DND-41 (cell line): ENCODE measurements at regions not wholly inside any gene's neighbourhood (a gene's known extent, or its start where the extent isn't known, plus 50 kb on each side); places are given as distances from the start of the nearest gene placed in this dataset.

Experiments used
- ATAC-seq: fragments of 200-7000 bp; cut with Tn5 transposase; 3 replicates; pipeline ENCODE4 v1.9.1; 2021; ENCODE audit warnings: low read depth; ENCODE audit not compliant: insufficient read depth
- DNase-seq: peaks from one replicate; pipeline ENCODE4 v3.0.0-alpha.2; 2020
- H2AFZ ChIP-seq: 2 replicates; pipeline ENCODE4 v1.6.0; 2012; ENCODE audit warnings: low read depth, low read length
- H3K27ac ChIP-seq: 2 replicates; pipeline ENCODE4 v1.5.1; 2012; ENCODE audit warnings: low read length, inconsistent platforms
- H3K27me3 ChIP-seq: fragments of 200-600 bp; sonication (generic); 2 replicates; pipeline ENCODE4 v1.6.0; 2012; ENCODE audit warnings: low read length, mild to moderate bottlenecking, inconsistent platforms; ENCODE audit not compliant: insufficient read depth, poor library complexity
- H3K36me3 ChIP-seq: 2 replicates; pipeline ENCODE4 v1.5.1; 2012; ENCODE audit warnings: low read length, inconsistent platforms; ENCODE audit not compliant: insufficient read depth
- H3K4me1 ChIP-seq: 2 replicates; pipeline ENCODE4 v1.5.1; 2012; ENCODE audit warnings: mild to moderate bottlenecking, low read length; ENCODE audit not compliant: insufficient read depth
- H3K4me2 ChIP-seq: 2 replicates; pipeline ENCODE4 v1.6.0; 2012; ENCODE audit warnings: mild to moderate bottlenecking, moderate library complexity, low read length, inconsistent platforms; ENCODE audit not compliant: insufficient read depth
- H3K4me3 ChIP-seq, 2 experiments: fragments of 200-600 bp in 1 of 2; shearing (Covaris generic) in 1 of 2; 2 replicates each; pipeline ENCODE4 v1.5.1; 2012 to 2016; ENCODE audit warnings: inconsistent platforms in 2 of 2, low read length in 2 of 2, mild to moderate bottlenecking in 2 of 2, low read depth in 1 of 2, moderate library complexity in 1 of 2
- H3K79me2 ChIP-seq: 2 replicates; pipeline ENCODE4 v1.6.0; 2012; ENCODE audit warnings: low read length, inconsistent platforms; ENCODE audit not compliant: insufficient read depth
- H3K9ac ChIP-seq: 2 replicates; pipeline ENCODE4 v1.6.0; 2012; ENCODE audit warnings: low read depth, mild to moderate bottlenecking, inconsistent platforms, low read length, moderate library complexity
- H3K9me3 ChIP-seq: 2 replicates; pipeline ENCODE4 v1.5.1; 2012; ENCODE audit warnings: low read length, moderate library complexity, mild to moderate bottlenecking, inconsistent platforms; ENCODE audit not compliant: insufficient read depth, severe bottlenecking
- H4K20me1 ChIP-seq: 2 replicates; pipeline ENCODE4 v1.6.0; 2012; ENCODE audit warnings: low read length; ENCODE audit not compliant: insufficient read depth
- EZH2 ChIP-seq: IDR thresholded peaks from 3 replicates; pipeline ENCODE4 v1.6.1; 2012; ENCODE audit warnings: borderline replicate concordance, low read depth, mild to moderate bottlenecking, moderate library complexity, low read length, inconsistent platforms; ENCODE audit not compliant: severe bottlenecking
- TF ChIP-seq, protein P1 (sequence below): IDR thresholded peaks from 2 replicates; pipeline ENCODE4 v1.5.1; 2012; ENCODE audit warnings: borderline replicate concordance, low read length, moderate library complexity, mild to moderate bottlenecking; ENCODE audit not compliant: poor library complexity, severe bottlenecking; ENCODE audit errors: extremely low read depth

DNA sequence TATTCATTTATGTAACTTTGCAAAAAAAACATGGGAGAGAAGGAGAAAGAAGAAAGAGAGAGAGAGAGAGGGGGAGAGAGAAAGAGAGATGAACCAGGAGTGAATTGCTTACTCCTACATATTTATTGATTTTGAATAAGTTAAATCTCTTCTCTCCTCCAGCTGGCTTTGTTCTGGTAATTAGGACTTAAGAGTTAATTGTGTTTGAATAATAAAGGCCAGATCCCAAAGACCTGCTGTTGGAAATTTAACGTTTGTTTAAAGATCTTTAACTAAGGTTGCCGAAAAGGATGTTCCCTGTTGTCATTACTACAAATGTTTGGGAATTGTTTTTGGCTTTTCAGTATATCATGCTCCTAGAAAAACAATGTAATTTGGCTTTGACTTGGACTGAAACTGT lies 473.0 kb downstream of the TUSC1 start:
- Histone ChIP-seq H3K9me3 (no peaks in the 10 kb centered on the region), H3K79me2 (no peaks in the 10 kb centered on the region), H3K36me3 (no peaks in the 10 kb centered on the region), H3K27me3 (no peaks in the 10 kb centered on the region), H3K4me2 (no peak overlapping the region), H3K4me1 (no peaks in the 10 kb centered on the region), H4K20me1 (no peaks in the 10 kb centered on the region), H3K4me3 (no peak overlapping the region), H3K27ac (no peak overlapping the region), H3K9ac (no peak overlapping the region), H2AFZ (no peak overlapping the region)
- ATAC-seq (no peak), DNase-seq (no peak)
- TF ChIP-seq, protein P1, sequence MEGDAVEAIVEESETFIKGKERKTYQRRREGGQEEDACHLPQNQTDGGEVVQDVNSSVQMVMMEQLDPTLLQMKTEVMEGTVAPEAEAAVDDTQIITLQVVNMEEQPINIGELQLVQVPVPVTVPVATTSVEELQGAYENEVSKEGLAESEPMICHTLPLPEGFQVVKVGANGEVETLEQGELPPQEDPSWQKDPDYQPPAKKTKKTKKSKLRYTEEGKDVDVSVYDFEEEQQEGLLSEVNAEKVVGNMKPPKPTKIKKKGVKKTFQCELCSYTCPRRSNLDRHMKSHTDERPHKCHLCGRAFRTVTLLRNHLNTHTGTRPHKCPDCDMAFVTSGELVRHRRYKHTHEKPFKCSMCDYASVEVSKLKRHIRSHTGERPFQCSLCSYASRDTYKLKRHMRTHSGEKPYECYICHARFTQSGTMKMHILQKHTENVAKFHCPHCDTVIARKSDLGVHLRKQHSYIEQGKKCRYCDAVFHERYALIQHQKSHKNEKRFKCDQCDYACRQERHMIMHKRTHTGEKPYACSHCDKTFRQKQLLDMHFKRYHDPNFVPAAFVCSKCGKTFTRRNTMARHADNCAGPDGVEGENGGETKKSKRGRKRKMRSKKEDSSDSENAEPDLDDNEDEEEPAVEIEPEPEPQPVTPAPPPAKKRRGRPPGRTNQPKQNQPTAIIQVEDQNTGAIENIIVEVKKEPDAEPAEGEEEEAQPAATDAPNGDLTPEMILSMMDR, result no peak
- TF ChIP-seq EZH2, result no peak

DNA sequence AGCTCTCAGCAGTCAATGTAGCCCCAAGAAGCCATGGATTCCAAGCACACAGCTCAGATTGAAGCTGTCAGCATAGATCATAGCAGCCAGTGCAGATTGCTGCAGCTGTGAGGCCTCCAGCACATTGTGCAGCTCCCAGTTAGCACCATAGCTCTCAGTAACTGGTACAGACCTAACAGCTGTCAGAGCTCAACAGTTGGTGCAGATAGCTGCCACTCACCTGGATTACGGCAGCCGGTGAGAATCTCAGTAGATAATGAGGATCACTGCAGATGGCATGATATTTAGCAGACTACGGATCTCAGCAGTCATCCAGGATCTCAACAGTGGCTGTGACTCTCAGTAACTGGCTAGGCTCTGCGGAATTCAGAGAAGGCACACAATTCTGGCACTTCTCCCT lies 500.4 kb downstream of the TUSC1 start:
- DNase-seq (no peak), ATAC-seq (no peak)
- Histone ChIP-seq H3K9ac (no peak overlapping the region), H4K20me1 (no peaks in the 10 kb centered on the region), H3K79me2 (no peaks in the 10 kb centered on the region), H3K27ac (no peak overlapping the region), H3K4me3 (no peak overlapping the region), H3K9me3 (no peaks in the 10 kb centered on the region), H2AFZ (no peak overlapping the region), H3K36me3 (no peaks in the 10 kb centered on the region), H3K27me3 (no peaks in the 10 kb centered on the region), H3K4me2 (no peak overlapping the region), H3K4me1 (no peaks in the 10 kb centered on the region)
- TF ChIP-seq, protein P1, result no peak
- TF ChIP-seq EZH2, result no peak

DNA sequence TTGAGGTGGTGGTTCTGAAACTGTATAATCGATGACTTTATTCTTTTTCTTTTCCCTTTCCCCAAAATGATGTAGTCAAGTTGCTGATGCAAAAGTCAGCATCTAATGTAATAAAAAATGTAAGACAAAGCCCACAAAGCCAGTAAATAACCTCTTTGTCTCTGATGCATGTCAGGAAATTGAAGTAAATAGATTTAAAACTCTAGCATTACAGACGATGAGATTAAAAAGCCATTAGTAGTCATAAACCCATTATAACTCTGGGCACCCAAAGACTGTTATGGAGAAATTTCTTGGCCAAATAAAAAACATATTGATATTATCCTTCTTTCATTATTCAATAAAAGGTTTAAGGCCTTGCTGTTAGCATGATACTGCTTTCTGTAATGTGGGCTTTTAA lies 548.7 kb downstream of the TUSC1 start:
- H3K9ac ChIP-seq, result no peak overlapping the region
- no peaks in the 10 kb centered on the region for H4K20me1 ChIP-seq
- H3K4me1 ChIP-seq, result no peaks in the 10 kb centered on the region
- TF ChIP-seq EZH2, result no peak
- TF ChIP-seq, protein P1, result no peak
- H3K36me3 ChIP-seq, result no peaks in the 10 kb centered on the region
- H3K4me3 ChIP-seq, result no peak overlapping the region
- ATAC-seq (no peak), DNase-seq (no peak)
- H3K79me2 ChIP-seq, result no peaks in the 10 kb centered on the region
- no peaks in the 10 kb centered on the region for H3K9me3 ChIP-seq
- no peak overlapping the region for H3K4me2 ChIP-seq
- no peaks in the 10 kb centered on the region for H3K27me3 ChIP-seq
- no peak overlapping the region for H3K27ac ChIP-seq
- H2AFZ ChIP-seq, result no peak overlapping the region

GRCh38 chr9:25121811-25122210 lies 556.4 kb downstream of the TUSC1 start:
- DNase-seq (no peak), ATAC-seq (no peak)
- TF ChIP-seq, protein P1, result no peak
- no peak for TF ChIP-seq EZH2
- H3K9ac ChIP-seq, result no peak overlapping the region
- no peak overlapping the region for H2AFZ ChIP-seq
- H3K4me2 ChIP-seq, result no peak overlapping the region
- no peak overlapping the region for H3K27ac ChIP-seq
- no peaks in the 10 kb centered on the region for H3K79me2 ChIP-seq
- H3K27me3 ChIP-seq, result no peaks in the 10 kb centered on the region
- H3K4me1 ChIP-seq, result no peaks in the 10 kb centered on the region
- no peaks in the 10 kb centered on the region for H4K20me1 ChIP-seq
- H3K9me3 ChIP-seq, result no peaks in the 10 kb centered on the region
- H3K4me3 ChIP-seq, result no peak overlapping the region
- H3K36me3 ChIP-seq, result no peaks in the 10 kb centered on the region
